Mesodermal cell (in vitro differentiated cells): ENCODE measurements at regions not wholly inside any gene's neighbourhood (a gene's known extent, or its start where the extent isn't known, plus 50 kb on each side); places are given as distances from the start of the nearest gene placed in this dataset.

Source experiments
- H3K27ac ChIP-seq: 2 replicates; pipeline ENCODE4 v1.7.0; 2013; ENCODE audit warnings: mild to moderate bottlenecking, low read depth, low read length, moderate library complexity; ENCODE audit not compliant: severe bottlenecking
- H3K36me3 ChIP-seq: 2 replicates; pipeline ENCODE4 v1.7.1; 2013; ENCODE audit warnings: mild to moderate bottlenecking, low read length, moderate library complexity; ENCODE audit not compliant: control insufficient read depth, insufficient read depth
- H3K4me1 ChIP-seq: one replicate; pipeline ENCODE4 v1.7.1; 2013; ENCODE audit warnings: mild to moderate bottlenecking, low read length; ENCODE audit not compliant: insufficient read depth, control insufficient read depth, poor library complexity, severe bottlenecking
- H3K4me3 ChIP-seq: 2 replicates; pipeline ENCODE4 v1.7.0; 2013; ENCODE audit warnings: low read length, control low read depth, mild to moderate bottlenecking; ENCODE audit not compliant: insufficient read depth, poor library complexity, severe bottlenecking; ENCODE audit errors: extremely low read depth
- H3K9me3 ChIP-seq: 2 replicates; pipeline ENCODE4 v1.7.1; 2013; ENCODE audit warnings: mild to moderate bottlenecking, low read length, moderate library complexity; ENCODE audit not compliant: control insufficient read depth
- WGBS, 2 experiments: methylation state at CpG; one replicate each; pipeline ENCODE4 v1.1.5; 2013; ENCODE audit warnings: missing lambda C conversion rate in 2 of 2; ENCODE audit not compliant: insufficient coverage in 2 of 2; 5-methylcytosine and 5-hydroxymethylcytosine counted together

GRCh38 chr14:38973083-38973700 is 129.8 kb downstream of the SEC23A start:
- Histone ChIP-seq H3K36me3 (no peaks in the 10 kb centered on the region), H3K9me3 (peaks cover 5% of the 10 kb centered on the region)
- 82 to 94% methylated on average over 2 of the region's 2 CpGs for WGBS, 2 experiments

GRCh38 chr14:38972511-38972910 is 130.5 kb downstream of the SEC23A start:
- H3K4me1 ChIP-seq, result peaks cover 4% of the 10 kb centered on the region
- H3K27ac ChIP-seq, result no peak overlapping the region
- peaks cover 5% of the 10 kb centered on the region for H3K9me3 ChIP-seq
- H3K36me3 ChIP-seq, result no peaks in the 10 kb centered on the region
- no peak overlapping the region for H3K4me3 ChIP-seq
- WGBS, 2 experiments, result no CpG with 5 or more reads among the region's 3 CpGs

More at GRCh38 chr14:38973083-38973700, 129.8 kb downstream of the SEC23A start:
- Histone ChIP-seq H3K4me1 (peaks cover 4% of the 10 kb centered on the region), H3K4me3 (no peak overlapping the region), H3K27ac (no peak overlapping the region)

GRCh38 chr14:38971258-38971921 is 131.6 kb downstream of the SEC23A start:
- Histone ChIP-seq H3K27ac (no peak overlapping the region), H3K36me3 (no peaks in the 10 kb centered on the region), H3K9me3 (peaks cover 5% of the 10 kb centered on the region), H3K4me1 (peaks cover 4% of the 10 kb centered on the region), H3K4me3 (no peak overlapping the region)
- WGBS, 2 experiments, result 92 to 97% methylated on average over 9 of the region's 9 CpGs

GRCh38 chr14:38964630-38965029 is 138.4 kb downstream of the SEC23A start:
- no peak overlapping the region for H3K4me3 ChIP-seq
- peak overlapping the region; percentile 5 for H3K27ac ChIP-seq
- H3K4me1 ChIP-seq, result peaks cover 8% of the 10 kb centered on the region
- no peaks in the 10 kb centered on the region for H3K36me3 ChIP-seq
- no peaks in the 10 kb centered on the region for H3K9me3 ChIP-seq

GRCh38 chr14:38960946-38961531 is 142.0 kb downstream of the SEC23A start:
- WGBS, 2 experiments, result 75% methylated on average over 1 of the region's 1 CpG; no CpG with 5 or more reads in 1 of the 2 experiments
- Histone ChIP-seq H3K9me3 (no peaks in the 10 kb centered on the region), H3K4me3 (no peak overlapping the region), H3K27ac (no peak overlapping the region), H3K36me3 (no peaks in the 10 kb centered on the region), H3K4me1 (peaks cover 8% of the 10 kb centered on the region)

- Histone ChIP-seq H3K36me3 (no peaks in the 10 kb centered on the region), H3K9me3 (no peaks in the 10 kb centered on the region), H3K4me1 (no peaks in the 10 kb centered on the region), H3K27ac (no peak overlapping the region), H3K4me3 (no peak overlapping the region)
- WGBS, 2 experiments, result 82 to 94% methylated on average over 2 of the region's 3 CpGs
Measured at GRCh38 chr14:38959021-38959420, 144.0 kb downstream of the SEC23A start.

- no peak overlapping the region for H3K4me3 ChIP-seq
- no peaks in the 10 kb centered on the region for H3K4me1 ChIP-seq
- no CpG with 5 or more reads among the region's 3 CpGs for WGBS, 2 experiments
- no peaks in the 10 kb centered on the region for H3K9me3 ChIP-seq
- H3K27ac ChIP-seq, result no peak overlapping the region
- no peaks in the 10 kb centered on the region for H3K36me3 ChIP-seq
Measured at GRCh38 chr14:38958589-38958988, 144.4 kb downstream of the SEC23A start.

GRCh38 chr14:38951451-38951850 is 151.6 kb downstream of the SEC23A start:
- H3K4me1 ChIP-seq, result no peaks in the 10 kb centered on the region
- no peak overlapping the region for H3K27ac ChIP-seq
- WGBS, 2 experiments, result 60% methylated on average over 1 of the region's 1 CpG; no CpG with 5 or more reads in 1 of the 2 experiments
- no peak overlapping the region for H3K4me3 ChIP-seq
- H3K36me3 ChIP-seq, result no peaks in the 10 kb centered on the region
- peaks cover 4% of the 10 kb centered on the region for H3K9me3 ChIP-seq

GRCh38 chr14:38950676-38951075 is 152.4 kb downstream of the SEC23A start:
- no peak overlapping the region for H3K4me3 ChIP-seq
- H3K4me1 ChIP-seq, result no peaks in the 10 kb centered on the region
- WGBS, 2 experiments, result 93 to 95% methylated on average over 3 of the region's 4 CpGs
- H3K27ac ChIP-seq, result no peak overlapping the region
- peaks cover 4% of the 10 kb centered on the region for H3K9me3 ChIP-seq
- H3K36me3 ChIP-seq, result no peaks in the 10 kb centered on the region

- Histone ChIP-seq H3K36me3 (no peaks in the 10 kb centered on the region), H3K4me1 (no peaks in the 10 kb centered on the region), H3K27ac (no peak overlapping the region), H3K9me3 (peaks cover 4% of the 10 kb centered on the region), H3K4me3 (no peak overlapping the region)
- 87 to 94% methylated on average over 3 to 4 of the region's 6 CpGs for WGBS, 2 experiments
Measured at GRCh38 chr14:38948576-38948975, 154.5 kb downstream of the SEC23A start.

- peaks cover 4% of the 10 kb centered on the region for H3K9me3 ChIP-seq
- no CpG with 5 or more reads among the region's 1 CpG for WGBS, 2 experiments
- H3K4me1 ChIP-seq, result no peaks in the 10 kb centered on the region
Measured at GRCh38 chr14:38948171-38948570, 154.9 kb downstream of the SEC23A start.

More at GRCh38 chr14:38948171-38948570, 154.9 kb downstream of the SEC23A start:
- no peaks in the 10 kb centered on the region for H3K36me3 ChIP-seq
- no peak overlapping the region for H3K4me3 ChIP-seq
- H3K27ac ChIP-seq, result no peak overlapping the region
